Vagina (tissue), 2 donors: ENCODE measurements at regions not wholly inside any gene's neighbourhood (a gene's known extent, or its start where the extent isn't known, plus 50 kb on each side); places are given as distances from the start of the nearest gene placed in this dataset.

ENCODE experiments used
- POLR2A ChIP-seq, 2 donors: fragments of 450-650 bp; IDR thresholded peaks; one replicate each; pipeline ENCODE4 v1.6.1; 2017; ENCODE audit warnings: antibody characterized with exemption in 2 of 2, mild to moderate bottlenecking in 2 of 2, moderate library complexity in 2 of 2
- POLR2AphosphoS5 ChIP-seq, 2 donors: sonication (generic); formaldehyde crosslinking; IDR thresholded peaks; one replicate each; pipeline ENCODE4 v1.9.0; 2017; ENCODE audit warnings: antibody characterized with exemption in 2 of 2, mild to moderate bottlenecking in 2 of 2, low read depth in 1 of 2; ENCODE audit not compliant: insufficient read depth in 1 of 2
- TF ChIP-seq, protein P1 (sequence below), 3 experiments: fragments of 450-650 bp in 2 of 3; fragments of 200-600 bp in 1 of 3; sonication (generic) in 1 of 3; IDR thresholded peaks; one replicate each; pipeline ENCODE4 v1.5.1; 2017 to 2019; ENCODE audit warnings: antibody characterized with exemption in 3 of 3, mild to moderate bottlenecking in 2 of 3, moderate library complexity in 2 of 3

DNA sequence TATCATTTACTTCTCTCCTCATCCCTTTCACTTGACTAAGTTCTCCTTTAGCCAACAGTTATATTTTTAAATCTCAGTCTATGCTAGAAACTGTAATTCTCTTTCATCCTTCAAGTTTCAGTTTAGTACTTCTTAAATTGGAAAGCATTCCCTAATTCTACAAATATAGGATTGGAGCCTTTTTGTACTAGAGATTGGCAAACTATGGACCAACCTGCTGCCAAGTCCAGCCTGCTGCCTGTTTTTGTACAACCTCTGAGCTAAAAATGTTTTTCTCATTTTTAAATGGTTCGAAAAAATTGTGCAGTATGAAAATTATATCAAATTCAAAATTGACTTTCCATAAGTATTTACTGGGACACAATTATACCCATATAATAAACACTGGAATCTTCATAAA lies 1381.5 kb upstream of the SPRY2 start:
- TF ChIP-seq POLR2A (IDR thresholded peaks at IDR 0.05), result no peak
- TF ChIP-seq, protein P1, sequence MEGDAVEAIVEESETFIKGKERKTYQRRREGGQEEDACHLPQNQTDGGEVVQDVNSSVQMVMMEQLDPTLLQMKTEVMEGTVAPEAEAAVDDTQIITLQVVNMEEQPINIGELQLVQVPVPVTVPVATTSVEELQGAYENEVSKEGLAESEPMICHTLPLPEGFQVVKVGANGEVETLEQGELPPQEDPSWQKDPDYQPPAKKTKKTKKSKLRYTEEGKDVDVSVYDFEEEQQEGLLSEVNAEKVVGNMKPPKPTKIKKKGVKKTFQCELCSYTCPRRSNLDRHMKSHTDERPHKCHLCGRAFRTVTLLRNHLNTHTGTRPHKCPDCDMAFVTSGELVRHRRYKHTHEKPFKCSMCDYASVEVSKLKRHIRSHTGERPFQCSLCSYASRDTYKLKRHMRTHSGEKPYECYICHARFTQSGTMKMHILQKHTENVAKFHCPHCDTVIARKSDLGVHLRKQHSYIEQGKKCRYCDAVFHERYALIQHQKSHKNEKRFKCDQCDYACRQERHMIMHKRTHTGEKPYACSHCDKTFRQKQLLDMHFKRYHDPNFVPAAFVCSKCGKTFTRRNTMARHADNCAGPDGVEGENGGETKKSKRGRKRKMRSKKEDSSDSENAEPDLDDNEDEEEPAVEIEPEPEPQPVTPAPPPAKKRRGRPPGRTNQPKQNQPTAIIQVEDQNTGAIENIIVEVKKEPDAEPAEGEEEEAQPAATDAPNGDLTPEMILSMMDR (IDR thresholded peaks at IDR 0.05), result no peak
- no peak for TF ChIP-seq POLR2AphosphoS5 (IDR thresholded peaks at IDR 0.05; ENCODE audit: insufficient read depth in 1 of 2, low read depth in 1 of 2)
